ENCODE measurements at regions not wholly inside any gene's neighbourhood (a gene's known extent, or its start where the extent isn't known, plus 50 kb on each side); places are given as distances from the start of the nearest gene placed in this dataset.

DNA sequence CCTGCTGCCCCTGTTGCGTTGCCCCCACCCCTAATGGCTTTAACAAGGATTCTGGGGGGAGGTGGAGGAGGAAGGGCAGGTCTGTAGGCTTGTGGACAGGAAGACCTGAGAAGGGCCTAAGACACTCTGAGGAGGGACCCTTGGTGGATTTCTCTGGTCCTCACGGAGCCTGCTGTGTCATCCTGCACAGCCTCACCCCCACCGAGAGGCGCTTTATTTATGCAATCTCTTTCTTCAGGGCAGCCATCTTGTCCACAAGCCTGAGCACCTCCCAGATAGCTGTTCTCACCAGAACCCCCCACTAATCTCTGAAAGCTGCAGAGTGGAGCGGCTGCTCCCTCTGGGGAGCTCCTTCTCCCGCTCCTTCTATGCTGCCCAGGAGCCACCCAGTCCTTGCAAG lies 59.3 kb upstream of the MLN start:
- no peak for DNase-seq (ENCODE audit: low spot score)

DNA sequence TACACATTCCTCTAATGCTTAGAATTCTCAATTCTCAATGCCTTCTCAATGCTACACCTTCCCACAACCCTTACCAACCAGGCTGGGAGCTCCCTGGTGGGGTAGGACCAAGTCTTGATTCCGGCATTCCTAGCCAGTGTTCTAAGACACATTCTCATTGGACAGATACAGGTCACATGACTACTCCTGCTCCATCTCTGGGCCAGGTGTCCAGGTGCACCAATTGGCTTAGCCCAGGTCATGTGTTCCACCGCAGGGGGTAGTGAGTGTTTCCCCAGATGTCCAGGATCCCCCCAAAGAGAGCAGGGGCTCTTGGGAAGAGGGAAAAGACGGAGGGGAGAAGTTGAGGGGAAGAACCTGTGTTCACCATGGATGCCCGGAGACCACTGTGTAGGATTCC lies 58.7 kb upstream of the MLN start:
- DNase-seq (ENCODE audit: low spot score), result no peak

GRCh38 chr6:33861722-33862121 lies 57.9 kb upstream of the MLN start:
- no peak for DNase-seq (ENCODE audit: low spot score)

DNA sequence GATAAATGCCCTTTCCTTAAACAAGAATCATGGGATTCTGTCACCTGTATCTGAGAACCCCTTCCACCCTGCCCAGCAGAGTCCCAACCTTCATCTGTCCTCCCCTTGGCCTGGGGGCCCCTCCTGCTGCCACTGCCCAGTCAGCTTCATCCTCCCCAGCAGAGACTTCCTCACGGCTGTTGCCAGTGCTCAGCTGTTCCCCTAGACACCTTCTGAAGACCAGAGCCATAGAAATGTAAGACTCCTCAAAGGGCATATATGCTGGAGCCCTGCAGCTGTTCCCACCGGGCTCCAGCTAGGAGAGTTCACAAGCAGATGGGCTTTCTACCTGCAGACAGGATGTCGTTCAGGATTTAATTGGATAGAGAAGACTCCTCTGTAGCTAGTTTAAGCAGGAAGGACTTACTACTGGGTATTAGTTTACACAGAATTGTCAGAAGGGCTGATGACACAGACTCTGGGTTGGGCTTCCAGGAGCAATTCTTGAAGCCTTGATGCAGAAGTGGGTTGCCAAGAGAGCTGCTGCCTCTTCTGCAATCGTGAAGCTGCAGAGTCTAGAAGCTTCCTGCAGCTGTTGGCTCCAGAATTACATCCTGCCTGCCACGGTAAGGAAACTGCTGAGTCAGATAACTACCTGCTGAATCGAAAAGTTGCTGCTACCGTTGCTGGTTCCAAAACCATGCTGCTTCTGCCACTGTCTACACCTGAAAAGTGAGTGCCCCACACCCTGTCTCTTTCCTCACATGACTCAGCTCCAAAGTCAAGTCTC lies 57.1 kb upstream of the MLN start:
- no peak for DNase-seq (ENCODE audit: low spot score)

GRCh38 chr6:33860006-33860405 lies 56.2 kb upstream of the MLN start:
- DNase-seq (ENCODE audit: low spot score), result no peak

DNA sequence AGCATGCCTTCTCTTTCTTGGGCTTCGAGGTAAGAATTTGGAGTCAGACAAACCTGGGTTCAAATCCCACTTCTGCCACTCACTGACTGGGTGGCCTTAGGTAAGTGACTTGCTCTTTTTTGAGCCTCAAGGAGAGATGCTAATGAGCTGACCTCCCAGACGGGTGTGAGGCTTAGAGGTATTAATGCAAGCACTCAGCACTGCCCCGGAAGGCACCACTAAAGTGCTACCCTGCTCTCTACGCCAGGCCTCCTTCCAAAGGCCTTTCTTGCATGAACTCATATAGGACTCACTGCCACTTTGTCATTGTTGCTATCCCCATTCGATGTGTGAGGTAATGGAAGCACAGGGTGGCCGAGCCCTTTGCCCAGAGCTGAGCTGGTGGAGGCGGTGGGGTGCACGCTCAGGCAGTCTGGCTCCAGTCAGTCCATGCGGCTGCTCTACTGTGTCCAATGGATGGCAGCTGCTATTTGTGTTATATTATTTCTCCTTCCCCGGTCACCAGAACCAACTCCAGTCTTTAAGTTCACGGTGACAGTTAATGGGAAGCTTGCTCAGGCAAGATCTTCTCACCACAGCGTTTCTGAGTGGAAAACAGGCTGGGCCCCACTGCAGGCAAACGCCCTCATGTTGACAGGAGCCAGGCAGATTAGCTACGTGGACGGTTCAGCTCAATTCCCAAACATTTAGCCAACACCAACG lies 55.2 kb upstream of the MLN start:
- no peak for DNase-seq (ENCODE audit: low spot score)

- DNase-seq (ENCODE audit: low spot score), result no peak
Observed at GRCh38 chr6:33857932-33858475, 54.2 kb upstream of the MLN start.

DNA sequence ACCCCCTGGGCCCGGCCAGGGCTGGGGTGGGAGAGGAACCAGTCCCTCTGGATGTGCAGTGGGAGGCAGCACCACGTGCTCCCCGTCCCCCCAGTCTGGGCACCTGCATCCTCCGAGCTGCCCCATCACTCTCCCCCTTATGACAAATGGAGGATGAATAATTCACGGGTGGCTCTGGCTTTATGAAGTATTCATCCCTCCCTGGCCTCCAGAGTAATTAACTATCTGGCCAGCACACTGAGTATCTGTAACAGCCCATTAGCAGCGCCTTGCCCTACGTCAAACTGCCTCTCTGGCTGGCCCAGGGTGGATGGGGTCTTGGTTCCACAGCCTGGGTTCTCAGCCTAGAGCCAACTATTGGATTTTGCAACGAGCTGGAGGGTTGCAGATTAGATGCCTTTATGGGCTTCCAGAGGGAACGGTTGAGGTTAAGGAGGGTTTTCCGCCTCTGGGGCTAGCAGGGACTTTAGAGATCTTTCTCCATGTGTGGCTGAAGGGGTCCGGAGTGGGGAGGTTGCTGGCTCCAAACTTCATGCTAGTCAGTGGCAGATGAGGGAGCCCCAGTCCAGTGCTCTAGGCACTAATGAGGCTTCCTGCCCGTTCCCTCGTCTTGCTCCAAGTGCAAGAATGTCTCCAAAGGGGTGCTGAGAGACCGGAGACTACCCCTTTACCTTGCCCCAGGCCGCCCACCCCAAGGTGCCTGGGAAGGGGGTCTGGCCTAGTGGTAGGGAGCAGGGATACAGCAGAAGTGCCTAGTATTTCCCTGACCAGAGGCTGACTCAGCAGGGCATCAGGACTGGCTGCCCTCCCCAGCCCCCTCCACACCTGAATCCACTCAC lies 53.5 kb upstream of the MLN start:
- DNase-seq (ENCODE audit: low spot score), result no peak

DNA sequence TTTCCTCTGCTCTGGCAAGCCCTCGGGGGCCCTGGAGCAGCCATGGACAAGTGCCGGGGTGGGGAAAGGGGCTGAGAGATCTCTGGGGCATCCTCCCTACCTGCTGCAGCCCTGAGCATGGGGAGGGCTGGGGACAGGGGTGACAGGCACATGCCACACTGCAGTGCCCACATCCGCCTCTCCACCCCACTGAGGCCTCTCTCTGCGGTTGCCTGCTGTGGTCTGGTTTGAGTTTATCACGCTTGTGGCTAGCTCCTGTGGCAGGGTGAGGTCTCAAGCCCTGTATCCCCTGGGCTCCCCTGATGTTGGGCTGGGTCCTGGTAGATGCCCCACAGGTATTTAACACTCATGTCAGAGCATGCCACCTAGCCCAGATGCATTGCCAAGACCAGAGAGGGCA lies 52.9 kb upstream of the MLN start:
- no peak for DNase-seq (ENCODE audit: low spot score)

GRCh38 chr6:33856031-33856590 lies 52.3 kb upstream of the MLN start:
- DNase-seq (ENCODE audit: low spot score), result no peak

- no peak for DNase-seq (ENCODE audit: low spot score)
Observed at GRCh38 chr6:33854572-33855030, 50.8 kb upstream of the MLN start.

DNA sequence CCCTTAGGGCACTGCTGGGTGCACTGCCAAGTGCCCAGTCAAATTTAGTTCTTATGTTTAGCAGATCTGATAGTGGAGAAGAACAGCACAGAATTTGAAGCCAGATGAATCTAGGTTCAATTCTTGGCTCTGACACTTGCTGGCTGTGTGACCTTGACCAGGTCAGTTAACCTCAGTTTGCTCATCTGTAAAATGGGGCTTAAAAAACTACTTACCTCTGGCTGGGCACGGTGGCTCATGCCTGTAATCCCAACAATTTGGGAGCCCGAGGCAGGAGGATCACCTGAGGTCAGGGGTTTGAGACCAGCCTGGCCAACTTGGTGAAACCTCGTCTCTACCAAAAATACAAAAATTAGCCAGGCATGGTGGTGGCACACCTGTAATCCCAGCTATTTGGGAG lies 49.9 kb upstream of the MLN start:
- DNase-seq (ENCODE audit: low spot score), result no peak
